ENCODE measurements at regions not wholly inside any gene's neighbourhood (a gene's known extent, or its start where the extent isn't known, plus 50 kb on each side); places are given as distances from the start of the nearest gene placed in this dataset.
"Not testable (repeated sequence)": the region's sequence is repeated elsewhere in the genome, so short reads cannot be mapped to it uniquely, and the experiment has no call there.

GRCh38 chr10:78605800-78606350, 462.9 kb upstream of the ZMIZ1 start:
- TF ChIP-seq EZH2 (IDR thresholded peaks at IDR 0.05; ENCODE audit: borderline replicate concordance, low read length), result no peak
- no peak for TF ChIP-seq CTCF (IDR thresholded peaks at IDR 0.05; ENCODE audit: low read length)
- no peaks in the 10 kb centered on the region for H3F3A ChIP-seq (ENCODE audit: insufficient read depth, low read length)

DNA sequence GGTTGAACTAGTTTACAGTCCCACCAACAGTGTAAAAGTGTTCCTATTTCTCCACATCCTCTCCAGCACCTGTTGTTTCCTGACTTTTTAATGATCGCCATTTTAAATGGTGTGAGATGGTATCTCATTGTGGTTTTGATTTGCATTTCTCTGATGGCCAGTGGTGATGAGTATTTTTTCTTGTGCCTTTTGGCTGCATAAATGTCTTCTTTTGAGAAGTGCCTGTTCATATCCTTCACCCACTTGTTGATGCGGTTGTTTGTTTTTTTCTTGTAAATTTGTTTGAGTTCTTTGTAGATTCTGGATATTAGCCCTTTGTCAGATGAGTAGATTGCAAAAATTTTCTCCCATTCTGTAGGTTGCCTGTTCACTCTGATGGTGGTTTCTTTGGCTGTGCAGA, 462.0 kb upstream of the ZMIZ1 start:
- not testable (repeated sequence) for H3K4me3 ChIP-seq (ENCODE audit: low read depth, low read length, poor library complexity, severe bottlenecking); H3K27me3 ChIP-seq (ENCODE audit: insufficient read depth, low read length); H3K9me3 ChIP-seq (ENCODE audit: low read length); H3K9ac ChIP-seq (ENCODE audit: low read length); H3K79me2 ChIP-seq (ENCODE audit: insufficient read depth, low read length); H3K9me2 ChIP-seq (ENCODE audit: low read depth, low read length); H3F3A ChIP-seq (ENCODE audit: insufficient read depth, low read length); H3K27ac ChIP-seq (ENCODE audit: low read depth, low read length, poor library complexity, severe bottlenecking); H3K4me1 ChIP-seq (ENCODE audit: insufficient read depth, low read length, severe bottlenecking); H3K36me3 ChIP-seq (ENCODE audit: insufficient read depth, low read length); H2AFZ ChIP-seq (ENCODE audit: low read length); H3K4me2 ChIP-seq (ENCODE audit: low read length); H4K20me1 ChIP-seq (ENCODE audit: insufficient read depth, low read length)

More at GRCh38 chr10:78605800-78606350, 462.9 kb upstream of the ZMIZ1 start:
- Histone ChIP-seq H3K9me2 (ENCODE audit: low read depth, low read length) (no peaks in the 10 kb centered on the region; the same call in 1 of the 2 replicates), H3K9ac (ENCODE audit: low read length) (no peak overlapping the region), H3K27ac (ENCODE audit: low read depth, low read length, poor library complexity, severe bottlenecking) (no peak overlapping the region), H2AFZ (ENCODE audit: low read length) (no peak overlapping the region), H3K27me3 (ENCODE audit: insufficient read depth, low read length) (no peaks in the 10 kb centered on the region), H3K36me3 (ENCODE audit: insufficient read depth, low read length) (no peaks in the 10 kb centered on the region; the same call in 1 of the 2 replicates), H3K9me3 (ENCODE audit: low read length) (peaks cover 8% of the 10 kb centered on the region; the same call in 1 of the 2 replicates), H4K20me1 (ENCODE audit: insufficient read depth, low read length) (no peaks in the 10 kb centered on the region), H3K4me2 (ENCODE audit: low read length) (no peak overlapping the region), H3K4me3 (ENCODE audit: low read depth, low read length, poor library complexity, severe bottlenecking) (no peak overlapping the region), H3K79me2 (ENCODE audit: insufficient read depth, low read length) (no peaks in the 10 kb centered on the region), H3K4me1 (ENCODE audit: insufficient read depth, low read length, severe bottlenecking) (no peaks in the 10 kb centered on the region)

- TF ChIP-seq EZH2 (IDR thresholded peaks at IDR 0.05; ENCODE audit: borderline replicate concordance, low read length), result no peak
- TF ChIP-seq CTCF (IDR thresholded peaks at IDR 0.05; ENCODE audit: low read length), result no peak
- Histone ChIP-seq H3K4me1 (ENCODE audit: insufficient read depth, low read length, severe bottlenecking) (no peaks in the 10 kb centered on the region), H3K36me3 (ENCODE audit: insufficient read depth, low read length) (no peaks in the 10 kb centered on the region; the same call in 1 of the 2 replicates), H2AFZ (ENCODE audit: low read length) (no peak overlapping the region), H4K20me1 (ENCODE audit: insufficient read depth, low read length) (no peaks in the 10 kb centered on the region), H3K9me3 (ENCODE audit: low read length) (peaks cover 8% of the 10 kb centered on the region; the same call in 1 of the 2 replicates), H3K4me3 (ENCODE audit: low read depth, low read length, poor library complexity, severe bottlenecking) (no peak overlapping the region), H3K27me3 (ENCODE audit: insufficient read depth, low read length) (no peaks in the 10 kb centered on the region), H3K9me2 (ENCODE audit: low read depth, low read length) (no peaks in the 10 kb centered on the region; the same call in 1 of the 2 replicates), H3K79me2 (ENCODE audit: insufficient read depth, low read length) (no peaks in the 10 kb centered on the region), H3K27ac (ENCODE audit: low read depth, low read length, poor library complexity, severe bottlenecking) (no peak overlapping the region), H3K4me2 (ENCODE audit: low read length) (no peak overlapping the region), H3F3A (ENCODE audit: insufficient read depth, low read length) (no peaks in the 10 kb centered on the region), H3K9ac (ENCODE audit: low read length) (no peak overlapping the region)
These were observed 458.8 kb upstream of the ZMIZ1 start for GRCh38 chr10:78609976-78610375.

GRCh38 chr10:78613132-78613531, 455.6 kb upstream of the ZMIZ1 start:
- Histone ChIP-seq H3K79me2 (ENCODE audit: insufficient read depth, low read length) (no peaks in the 10 kb centered on the region), H3K4me3 (ENCODE audit: low read depth, low read length, poor library complexity, severe bottlenecking) (no peak overlapping the region), H3K9me3 (ENCODE audit: low read length) (peaks cover 8% of the 10 kb centered on the region; the same call in 1 of the 2 replicates), H3K9me2 (ENCODE audit: low read depth, low read length) (no peaks in the 10 kb centered on the region; the same call in 1 of the 2 replicates), H4K20me1 (ENCODE audit: insufficient read depth, low read length) (no peaks in the 10 kb centered on the region), H3K9ac (ENCODE audit: low read length) (no peak overlapping the region), H3K4me1 (ENCODE audit: insufficient read depth, low read length, severe bottlenecking) (no peaks in the 10 kb centered on the region), H3K4me2 (ENCODE audit: low read length) (no peak overlapping the region), H3K36me3 (ENCODE audit: insufficient read depth, low read length) (no peaks in the 10 kb centered on the region; the same call in 1 of the 2 replicates), H2AFZ (ENCODE audit: low read length) (no peak overlapping the region), H3K27ac (ENCODE audit: low read depth, low read length, poor library complexity, severe bottlenecking) (no peak overlapping the region), H3K27me3 (ENCODE audit: insufficient read depth, low read length) (no peaks in the 10 kb centered on the region), H3F3A (ENCODE audit: insufficient read depth, low read length) (no peaks in the 10 kb centered on the region)
- TF ChIP-seq CTCF (IDR thresholded peaks at IDR 0.05; ENCODE audit: low read length) (no peak), EZH2 (IDR thresholded peaks at IDR 0.05; ENCODE audit: borderline replicate concordance, low read length) (no peak)
